ENCODE measurements at regions not wholly inside any gene's neighbourhood (a gene's known extent, or its start where the extent isn't known, plus 50 kb on each side); places are given as distances from the start of the nearest gene placed in this dataset.

- TF ChIP-seq CTCF (conservative IDR thresholded peaks at IDR 0.05) (no peak), ZFX (IDR thresholded peaks at IDR 0.05) (no peak)
These were observed 1103.1 kb downstream of the VRK1 start for GRCh38 chr14:97900196-97900854.
